HL-60/S4 (cell line): ENCODE measurements at regions not wholly inside any gene's neighbourhood (a gene's known extent, or its start where the extent isn't known, plus 50 kb on each side); places are given as distances from the start of the nearest gene placed in this dataset.

ENCODE experiments used
- in situ Hi-C: fragments of 300-500 bp; cut with MboI; formaldehyde crosslinking; loops from 2 replicates; pipeline ENCODE4 v1.14.3; 2022; ENCODE audit warnings: low sequenced_read_pairs

GRCh38 chr16:85416228-85417109, 196.7 kb upstream of the GSE1 start:
- in situ Hi-C loops: no loop called here

- in situ Hi-C loops: no loop called here
Observed at GRCh38 chr16:85417156-85417860, 195.8 kb upstream of the GSE1 start.

DNA sequence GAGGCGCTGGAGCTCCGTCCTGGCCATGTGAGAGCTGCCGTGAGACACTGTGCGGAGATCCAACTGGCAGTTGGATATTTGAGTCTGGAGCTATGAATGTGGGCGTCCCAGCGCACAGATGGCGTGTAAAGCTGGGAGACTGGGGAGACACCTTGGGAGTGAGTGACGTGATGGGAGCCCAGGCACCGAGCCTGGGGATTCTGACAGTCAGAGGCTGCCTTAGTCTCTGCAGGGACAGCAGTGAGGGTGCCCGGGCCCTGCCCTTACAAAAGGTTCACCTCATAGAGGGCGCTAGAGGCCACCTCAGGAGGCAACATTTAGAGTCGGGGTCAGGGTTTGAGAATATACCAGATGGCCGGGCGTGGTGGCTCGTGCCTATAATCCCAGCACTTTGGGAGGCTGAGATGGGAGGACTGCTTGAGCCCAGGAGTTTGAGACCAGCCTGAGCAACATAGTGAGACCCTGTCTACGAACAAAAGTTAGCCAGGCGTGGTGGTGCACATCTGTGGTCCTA, 194.1 kb upstream of the GSE1 start:
- in situ Hi-C loops: no loop called here

GRCh38 chr16:85419503-85420408, 193.4 kb upstream of the GSE1 start:
- in situ Hi-C loops: no loop called here

DNA sequence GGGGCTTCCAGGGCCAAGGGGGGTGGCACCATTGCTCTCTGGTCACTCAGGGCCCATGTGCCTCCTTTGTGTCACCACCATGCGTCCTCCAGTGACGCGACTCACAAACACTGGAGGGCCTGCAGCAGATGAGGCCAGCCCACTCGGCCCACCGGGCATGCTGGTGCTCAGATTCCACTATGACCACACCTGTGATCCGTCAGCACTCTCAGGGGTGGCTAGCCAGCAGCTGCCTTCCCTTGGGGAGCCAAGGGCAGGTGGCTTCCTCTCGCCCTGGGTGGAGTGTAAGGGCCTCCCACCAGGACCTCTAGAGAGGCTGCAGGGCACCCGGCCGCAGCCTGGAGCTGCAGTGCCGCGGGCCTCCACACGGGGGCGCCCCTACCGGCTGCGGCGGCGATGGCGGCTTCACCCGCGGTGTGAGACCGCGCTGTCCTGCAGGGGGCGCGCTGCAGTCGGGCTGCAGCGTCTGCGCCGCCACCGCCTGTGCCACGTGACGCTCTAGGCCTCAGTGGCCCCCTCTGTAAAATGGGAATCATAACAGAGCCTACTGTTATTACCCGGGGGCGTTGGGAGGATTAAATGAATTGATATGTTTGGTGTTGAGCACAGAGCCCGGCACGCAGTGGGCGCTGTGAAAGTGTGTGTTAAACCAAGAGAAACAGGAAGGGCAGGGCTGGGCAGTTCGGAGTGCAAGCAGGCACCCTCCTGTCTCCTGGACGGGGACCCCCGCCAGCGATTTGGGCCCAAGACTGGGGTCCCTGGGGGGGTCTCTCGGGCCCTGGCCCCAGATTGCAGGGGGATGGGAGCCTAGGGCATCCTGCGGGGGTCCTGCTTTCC, 192.4 kb upstream of the GSE1 start:
- in situ Hi-C loops: no loop called here

DNA sequence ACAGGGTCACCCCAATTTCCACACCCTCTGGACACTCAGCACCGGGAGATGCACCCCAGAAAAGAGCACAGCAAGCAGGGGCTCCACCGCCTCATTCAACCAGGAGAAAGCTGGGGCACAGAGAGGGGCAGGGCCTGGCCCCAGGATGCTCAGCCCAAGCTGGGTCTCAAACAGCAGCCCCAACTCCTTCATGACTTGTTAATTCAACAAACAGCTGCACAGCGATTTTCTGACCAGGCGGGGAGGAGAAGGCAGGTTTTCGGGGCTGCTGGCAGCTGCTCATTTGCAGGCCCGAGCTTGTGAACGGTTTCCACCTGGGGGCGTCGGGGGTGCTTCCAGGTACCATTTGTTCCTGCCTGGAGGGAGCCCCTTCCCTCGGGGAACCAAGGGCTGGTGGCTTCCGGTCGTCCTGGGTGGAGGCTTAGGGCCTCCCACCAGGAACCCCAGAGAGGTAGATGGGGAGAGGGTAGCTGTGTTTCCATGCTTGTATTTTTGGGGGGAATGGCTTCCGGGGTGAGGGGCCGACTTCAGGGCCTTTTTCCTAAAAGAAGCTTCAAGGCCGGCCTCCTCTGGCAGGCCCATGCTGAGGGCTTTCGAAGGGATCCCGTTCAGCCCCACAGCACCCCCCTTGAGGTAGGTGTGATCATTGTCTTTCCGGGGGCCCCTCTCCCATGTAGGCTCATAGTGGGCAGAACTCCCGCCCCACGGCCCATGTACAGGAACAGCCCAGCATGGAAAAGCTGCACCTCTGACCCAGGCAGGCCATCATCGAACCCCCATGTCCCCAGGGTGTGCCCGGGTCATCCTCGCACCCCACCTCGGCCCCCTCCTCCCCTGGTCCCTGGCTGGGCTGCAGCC, 191.6 kb upstream of the GSE1 start:
- in situ Hi-C loops: no loop called here

- in situ Hi-C loops: no loop called here
Observed at GRCh38 chr16:85422196-85422631, 190.9 kb upstream of the GSE1 start.

DNA sequence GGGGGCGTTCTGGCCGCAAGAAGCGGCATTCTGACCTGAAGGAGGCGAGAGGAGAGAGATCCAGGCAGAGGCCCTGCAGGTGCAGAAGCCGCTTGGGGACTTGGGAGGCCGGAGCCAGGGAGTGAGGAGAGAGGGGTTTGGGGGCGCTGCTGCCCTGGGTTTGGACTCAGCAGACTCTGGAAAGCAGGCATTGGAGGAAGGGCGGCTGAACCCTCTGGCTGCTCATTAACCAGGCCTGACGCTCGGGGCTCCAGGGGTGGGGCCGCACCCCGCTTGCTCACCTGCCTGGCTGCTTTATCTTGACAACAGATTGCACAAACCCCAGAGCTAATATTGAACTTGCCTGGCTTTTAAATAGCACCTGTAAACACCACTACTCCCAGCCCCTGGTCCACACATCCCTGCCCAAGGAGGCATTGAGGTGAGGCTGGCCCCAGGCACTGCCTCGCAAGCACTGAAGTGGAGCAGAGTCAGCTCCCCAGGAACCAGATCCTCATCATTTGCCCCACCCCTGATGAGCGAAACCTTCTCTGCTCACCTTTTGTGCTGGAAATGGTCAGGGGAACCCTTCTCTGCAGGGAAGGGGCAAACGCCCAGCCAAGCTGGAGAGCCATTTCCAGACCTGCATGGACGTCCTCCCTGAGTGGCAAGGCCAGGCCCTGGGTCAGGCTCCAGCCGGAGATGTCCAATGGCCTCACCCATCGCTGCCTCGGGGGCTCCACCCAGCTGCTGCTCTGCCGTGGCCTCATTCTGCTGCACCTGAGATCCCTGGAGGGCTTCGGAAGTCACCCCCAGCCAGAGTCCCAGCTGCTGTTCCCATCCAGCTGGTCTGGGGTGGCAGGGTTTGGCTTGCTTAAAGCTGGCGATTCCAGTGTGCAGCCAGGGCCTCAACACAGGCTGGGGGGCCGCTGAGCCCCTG, 190.2 kb upstream of the GSE1 start:
- in situ Hi-C loops: no loop called here

DNA sequence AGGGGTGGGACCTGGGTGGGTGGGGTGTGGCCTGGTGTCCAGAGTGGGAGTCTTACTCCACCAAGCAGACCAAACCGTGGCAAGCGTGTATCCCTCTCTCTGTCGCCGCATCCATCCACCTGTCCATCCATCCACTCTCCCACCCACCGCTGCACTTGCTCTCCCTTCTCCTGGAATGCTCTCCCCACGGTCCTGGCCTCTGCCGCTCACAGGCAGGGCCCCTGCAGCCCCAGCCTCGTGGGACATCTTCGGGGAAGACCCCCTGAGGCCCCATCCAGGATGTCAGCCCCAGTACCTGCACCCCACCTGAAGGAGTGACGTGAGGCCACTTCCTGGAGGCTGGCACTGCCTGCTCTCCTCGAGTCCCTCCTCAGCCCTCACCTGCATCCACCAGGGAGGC, 189.5 kb upstream of the GSE1 start:
- in situ Hi-C loops: no loop called here

DNA sequence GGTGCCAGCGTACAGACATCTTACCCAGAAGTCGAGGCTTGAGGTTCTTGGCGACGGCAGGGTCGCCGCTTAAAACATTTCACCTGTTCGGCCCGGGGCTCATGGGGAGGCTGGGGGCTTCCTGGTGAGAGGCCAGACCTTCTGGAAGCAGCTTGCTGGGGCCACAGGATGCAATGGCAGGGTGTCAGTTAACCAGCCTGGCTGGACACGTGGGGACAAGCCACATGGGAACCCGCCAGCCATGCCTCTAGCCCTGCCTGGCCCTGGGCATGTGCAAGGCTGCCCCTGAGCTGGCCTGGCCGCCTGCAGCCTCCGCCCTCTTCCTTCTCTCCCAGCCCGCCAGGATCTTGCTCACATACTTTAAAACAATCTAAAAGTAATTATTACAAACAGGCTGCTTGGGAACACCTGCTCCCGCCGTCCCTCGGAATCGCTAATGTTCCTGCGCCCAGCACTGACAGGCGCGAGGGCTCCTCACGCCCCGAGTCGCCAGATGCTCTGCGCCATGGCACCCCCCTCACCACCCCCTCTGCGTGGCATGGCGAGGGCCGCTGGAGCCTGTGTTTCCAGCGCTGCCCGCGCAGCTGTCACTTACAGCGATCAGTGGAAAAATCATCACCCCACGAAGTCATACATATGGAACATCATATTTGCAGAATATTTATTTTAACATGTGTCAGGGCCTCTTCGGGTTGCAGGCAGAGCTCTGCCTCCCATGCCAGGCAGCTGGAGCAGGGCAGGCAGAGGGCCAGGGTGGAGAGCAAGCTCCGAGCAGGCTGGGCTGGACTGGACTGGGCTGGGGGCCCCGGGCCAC, 188.7 kb upstream of the GSE1 start:
- in situ Hi-C loops: no loop called here

- in situ Hi-C loops: no loop called here
Observed at GRCh38 chr16:85425074-85425662, 188.0 kb upstream of the GSE1 start.

DNA sequence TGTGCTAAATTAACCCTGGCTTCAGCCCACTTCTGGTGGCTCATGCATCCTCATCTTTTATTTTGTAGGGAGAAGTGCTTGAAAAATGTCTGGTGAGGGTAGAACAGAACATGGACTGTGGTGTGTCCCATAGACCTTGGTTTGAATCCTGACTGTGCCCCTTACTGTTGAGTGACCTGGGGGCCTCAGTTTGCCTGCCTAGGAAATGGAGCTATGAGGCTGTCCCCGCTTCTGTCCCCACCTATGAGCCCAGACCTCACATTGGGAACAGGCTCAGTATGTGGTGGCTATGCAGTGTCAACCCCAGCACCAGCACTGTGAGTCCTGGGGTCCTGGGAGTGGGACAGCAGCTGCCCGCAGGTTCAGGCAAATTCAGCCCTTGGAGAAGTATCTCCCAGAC, 186.3 kb upstream of the GSE1 start:
- in situ Hi-C loops: no loop called here

GRCh38 chr16:85428168-85428898, 184.8 kb upstream of the GSE1 start:
- in situ Hi-C loops: no loop called here

DNA sequence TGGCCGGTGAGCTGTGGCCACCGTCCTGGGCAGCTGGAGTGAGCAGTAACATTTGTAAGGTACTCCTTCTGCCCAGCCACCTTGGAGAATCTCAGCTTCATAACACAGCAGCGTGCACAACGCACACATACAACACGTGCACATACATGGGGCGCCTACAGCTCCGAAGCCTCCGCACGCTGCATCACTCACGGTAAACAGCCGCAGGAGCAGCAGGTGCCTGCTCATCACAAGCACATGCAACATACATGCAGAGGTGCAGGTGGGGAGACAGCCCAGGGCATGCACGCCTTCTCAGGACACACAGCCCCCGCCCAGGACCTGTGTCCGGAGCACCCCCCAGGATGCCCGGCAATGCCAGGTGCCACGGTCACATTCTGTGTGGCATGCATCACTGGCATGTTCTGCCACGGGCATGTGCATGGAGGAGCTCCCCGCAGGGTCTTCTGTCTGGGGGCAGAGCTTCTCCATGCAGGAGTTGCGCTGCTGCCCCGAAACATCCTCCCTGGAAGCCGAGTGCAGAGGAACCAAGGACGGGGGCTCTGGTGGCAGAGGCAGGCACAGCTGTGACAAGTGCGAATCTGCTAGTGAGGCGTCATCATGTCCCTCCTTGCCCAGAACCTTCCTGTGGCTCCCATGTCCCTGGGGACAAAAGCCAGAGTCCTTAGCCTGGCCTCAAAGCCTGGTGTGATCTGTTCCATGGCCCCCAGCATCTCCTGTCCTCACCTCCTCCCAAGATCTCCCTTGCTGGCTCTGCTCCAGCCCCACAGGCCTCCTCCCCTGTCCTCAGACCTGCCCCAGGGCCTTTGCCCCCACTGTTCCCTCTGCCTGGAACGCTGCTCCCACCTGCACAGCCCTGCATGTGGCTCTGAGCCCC, 184.0 kb upstream of the GSE1 start:
- in situ Hi-C loops: no loop called here

GRCh38 chr16:85429776-85430522, 183.2 kb upstream of the GSE1 start:
- in situ Hi-C loops: no loop called here
